T-helper 2 cell (primary cell): ENCODE measurements at regions not wholly inside any gene's neighbourhood (a gene's known extent, or its start where the extent isn't known, plus 50 kb on each side); places are given as distances from the start of the nearest gene placed in this dataset.
"Not testable (repeated sequence)": the region's sequence is repeated elsewhere in the genome, so short reads cannot be mapped to it uniquely, and the experiment has no call there.

Experiments
- DNase-seq, 5 experiments: peaks; one replicate each; pipeline versions ENCODE4 v3.0.0 to v3.0.0-alpha.2; 2012 to 2022

GRCh38 chr14:105662043-105662442 is 135.7 kb downstream of the TMEM121 start:
- DNase-seq: not testable (repeated sequence)

GRCh38 chr14:105662592-105662991 is 136.2 kb downstream of the TMEM121 start:
- not testable (repeated sequence) for DNase-seq

- DNase-seq: not testable (repeated sequence)
Measured at GRCh38 chr14:105663323-105663722, 136.9 kb downstream of the TMEM121 start.

- not testable (repeated sequence) for DNase-seq
Measured at GRCh38 chr14:105663818-105664596, 137.6 kb downstream of the TMEM121 start.

GRCh38 chr14:105664691-105665090 is 138.3 kb downstream of the TMEM121 start:
- no peak for DNase-seq

GRCh38 chr14:105665247-105665950 is 139.0 kb downstream of the TMEM121 start:
- DNase-seq: no peak

GRCh38 chr14:105665951-105666277 is 139.5 kb downstream of the TMEM121 start:
- DNase-seq: no peak

- no peak for DNase-seq
Measured at GRCh38 chr14:105666420-105666819, 140.0 kb downstream of the TMEM121 start.

- DNase-seq: not testable (repeated sequence)
Measured at GRCh38 chr14:105666991-105667662, 140.7 kb downstream of the TMEM121 start.

- not testable (repeated sequence) for DNase-seq
Measured at GRCh38 chr14:105667663-105668020, 141.3 kb downstream of the TMEM121 start.

GRCh38 chr14:105668021-105668420 is 141.6 kb downstream of the TMEM121 start:
- DNase-seq: not testable (repeated sequence)

GRCh38 chr14:105668471-105669230 is 142.3 kb downstream of the TMEM121 start:
- DNase-seq: not testable (repeated sequence)

GRCh38 chr14:105669231-105669610 is 142.8 kb downstream of the TMEM121 start:
- DNase-seq: not testable (repeated sequence)

- DNase-seq: not testable (repeated sequence)
Measured at GRCh38 chr14:105669646-105670045, 143.3 kb downstream of the TMEM121 start.

GRCh38 chr14:105672450-105673200 is 146.2 kb downstream of the TMEM121 start:
- DNase-seq: not testable (repeated sequence)

GRCh38 chr14:105675433-105675832 is 149.1 kb downstream of the TMEM121 start:
- DNase-seq: not testable (repeated sequence)

GRCh38 chr14:105675905-105676670 is 149.7 kb downstream of the TMEM121 start:
- not testable (repeated sequence) for DNase-seq

- not testable (repeated sequence) for DNase-seq
Measured at GRCh38 chr14:105678057-105678456, 151.7 kb downstream of the TMEM121 start.

- DNase-seq: not testable (repeated sequence)
Measured at GRCh38 chr14:105678996-105679958, 152.9 kb downstream of the TMEM121 start.
